Fibroblast of lung (primary cell): ENCODE measurements at regions not wholly inside any gene's neighbourhood (a gene's known extent, or its start where the extent isn't known, plus 50 kb on each side); places are given as distances from the start of the nearest gene placed in this dataset.

Experiments
- EZH2 ChIP-seq: IDR thresholded peaks from 2 replicates; pipeline ENCODE4 v1.5.1; 2012; ENCODE audit warnings: low read length, control low read depth, mild to moderate bottlenecking; ENCODE audit errors: missing control alignments
- TF ChIP-seq, protein P1 (sequence below), 2 donors: IDR thresholded peaks in 1 of 2; conservative IDR thresholded peaks in 1 of 2; 1 replicate in 1 of 2; 2 replicates in 1 of 2; pipeline ENCODE4 v1.5.1; 2011 to 2012; ENCODE audit warnings: low read length in 2 of 2, control low read depth in 1 of 2, inconsistent platforms in 1 of 2, low read depth in 1 of 2, mild to moderate bottlenecking in 1 of 2

DNA sequence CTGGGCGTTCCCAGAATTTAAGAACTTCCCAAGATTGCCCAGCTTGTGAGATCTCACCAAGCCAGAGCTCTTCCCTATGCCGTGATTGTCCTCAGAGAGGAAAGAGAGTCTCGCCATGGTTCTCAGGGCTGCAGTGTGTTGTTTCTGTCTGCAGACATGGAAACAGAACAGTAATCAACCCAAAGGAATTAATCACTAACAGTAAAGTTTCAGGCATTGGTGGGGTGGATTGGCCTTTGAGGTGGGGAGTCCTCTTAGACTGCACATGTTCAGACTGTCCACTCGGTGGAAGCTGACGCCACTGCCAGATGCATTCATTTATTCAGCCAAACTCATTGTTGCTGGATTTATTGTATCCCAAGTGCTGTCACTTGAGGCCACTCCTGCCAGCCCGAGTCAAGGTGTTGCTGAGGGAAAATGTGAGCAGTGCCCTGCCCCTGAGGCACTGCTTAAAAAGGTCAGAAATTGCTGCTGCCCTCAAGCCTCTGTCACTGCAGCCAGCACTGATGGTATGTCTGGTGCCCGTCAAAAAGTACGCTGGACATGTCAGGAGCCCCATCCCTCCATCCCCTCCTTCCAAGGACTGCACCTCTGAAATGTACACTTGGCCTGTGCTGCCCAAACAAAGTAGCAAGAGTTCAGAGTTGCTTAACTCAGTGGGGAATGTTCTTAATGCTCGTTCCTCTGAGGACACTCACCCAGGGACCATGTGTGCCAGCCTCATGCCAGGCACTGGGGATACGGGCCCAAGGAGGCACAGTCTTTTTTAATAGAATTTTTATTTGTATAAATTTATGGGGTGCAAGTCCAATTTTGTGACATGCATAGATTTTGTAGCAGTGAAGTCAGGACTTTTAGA, 201.0 kb downstream of the GLI2 start:
- TF ChIP-seq, protein P1, sequence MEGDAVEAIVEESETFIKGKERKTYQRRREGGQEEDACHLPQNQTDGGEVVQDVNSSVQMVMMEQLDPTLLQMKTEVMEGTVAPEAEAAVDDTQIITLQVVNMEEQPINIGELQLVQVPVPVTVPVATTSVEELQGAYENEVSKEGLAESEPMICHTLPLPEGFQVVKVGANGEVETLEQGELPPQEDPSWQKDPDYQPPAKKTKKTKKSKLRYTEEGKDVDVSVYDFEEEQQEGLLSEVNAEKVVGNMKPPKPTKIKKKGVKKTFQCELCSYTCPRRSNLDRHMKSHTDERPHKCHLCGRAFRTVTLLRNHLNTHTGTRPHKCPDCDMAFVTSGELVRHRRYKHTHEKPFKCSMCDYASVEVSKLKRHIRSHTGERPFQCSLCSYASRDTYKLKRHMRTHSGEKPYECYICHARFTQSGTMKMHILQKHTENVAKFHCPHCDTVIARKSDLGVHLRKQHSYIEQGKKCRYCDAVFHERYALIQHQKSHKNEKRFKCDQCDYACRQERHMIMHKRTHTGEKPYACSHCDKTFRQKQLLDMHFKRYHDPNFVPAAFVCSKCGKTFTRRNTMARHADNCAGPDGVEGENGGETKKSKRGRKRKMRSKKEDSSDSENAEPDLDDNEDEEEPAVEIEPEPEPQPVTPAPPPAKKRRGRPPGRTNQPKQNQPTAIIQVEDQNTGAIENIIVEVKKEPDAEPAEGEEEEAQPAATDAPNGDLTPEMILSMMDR (conservative IDR thresholded peaks at IDR 0.05 in 1 of 2, IDR thresholded peaks at IDR 0.05 in 1 of 2; ENCODE audit: low read depth in 1 of 2, low read length in 2 of 2) = no peak
- no peak for TF ChIP-seq EZH2
